ENCODE measurements at regions not wholly inside any gene's neighbourhood (a gene's known extent, or its start where the extent isn't known, plus 50 kb on each side); places are given as distances from the start of the nearest gene placed in this dataset.

- no peak for TF ChIP-seq ISL1 (CRISPR knock-in tag; IDR thresholded peaks at IDR 0.05)
- no peak for TF ChIP-seq ZC3H10 (CRISPR knock-in tag; IDR thresholded peaks at IDR 0.05)
- no peak for TF ChIP-seq POU6F1 (CRISPR knock-in tag; IDR thresholded peaks at IDR 0.05; ENCODE audit: borderline replicate concordance, low read depth)
- no peak for TF ChIP-seq ESRRG (CRISPR knock-in tag; IDR thresholded peaks at IDR 0.05)
- no peak for TF ChIP-seq PATZ1 (CRISPR knock-in tag; IDR thresholded peaks at IDR 0.05; ENCODE audit: borderline replicate concordance)
- no peak for TF ChIP-seq RARB (CRISPR knock-in tag; IDR thresholded peaks at IDR 0.05)
- no peak for TF ChIP-seq CREB5 (CRISPR knock-in tag; IDR thresholded peaks at IDR 0.05; ENCODE audit: low read depth)
- TF ChIP-seq ZNF8 (CRISPR knock-in tag; IDR thresholded peaks at IDR 0.05) = no peak
- no peak for TF ChIP-seq SNAI2 (CRISPR knock-in tag; IDR thresholded peaks at IDR 0.05)
Observed at GRCh38 chr1:187819086-187819485, 990.3 kb downstream of the PLA2G4A start.

All from SK-N-SH treated with all-trans-retinoic acid at 6 μM for 48 hours (cell line).